ENCODE measurements at regions not wholly inside any gene's neighbourhood (a gene's known extent, or its start where the extent isn't known, plus 50 kb on each side); places are given as distances from the start of the nearest gene placed in this dataset.

DNA sequence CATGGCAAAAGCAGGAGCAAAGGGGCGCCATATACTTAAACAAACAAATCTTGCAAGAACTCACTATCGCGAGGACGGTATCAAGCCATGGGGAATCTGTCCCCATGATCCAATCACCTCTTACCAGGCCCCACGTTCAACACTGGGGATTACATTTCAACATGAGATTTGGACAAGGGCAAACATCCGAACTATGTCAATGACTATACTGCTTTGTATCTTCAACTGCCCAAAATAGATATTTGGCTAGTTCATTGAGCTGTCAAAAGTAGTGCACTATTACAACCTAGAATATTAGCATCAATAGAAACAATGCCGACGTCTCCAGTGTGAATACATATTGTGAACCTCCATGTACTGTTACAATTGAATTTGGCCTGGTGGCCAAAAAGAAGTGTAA lies 760.4 kb downstream of the MCTP2 start:
- Histone ChIP-seq H3K9me3 (ENCODE audit: control insufficient read depth, insufficient read depth, low read depth, low read length) (no peaks in the 10 kb centered on the region), H3K79me2 (ENCODE audit: control insufficient read depth, insufficient read depth, low read length) (no peaks in the 10 kb centered on the region), H3K9ac (ENCODE audit: insufficient read depth, low read length) (no peak overlapping the region), H4K20me1 (ENCODE audit: control insufficient read depth, extremely low read depth, insufficient read depth, low read length) (no peaks in the 10 kb centered on the region), H3K27ac (ENCODE audit: insufficient read depth, low read length) (no peak overlapping the region), H3K36me3 (ENCODE audit: control insufficient read depth, insufficient read depth, low read length) (no peaks in the 10 kb centered on the region), H3K4me1 (ENCODE audit: control insufficient read depth, extremely low read depth, insufficient read depth, low read length) (no peaks in the 10 kb centered on the region), H3K27me3 (ENCODE audit: control insufficient read depth, insufficient read depth, low read length) (no peaks in the 10 kb centered on the region), H3K4me2 (ENCODE audit: extremely low read depth, insufficient read depth, low read length) (no peak overlapping the region), H3K4me3 (replicated peaks in 1 of 4; ENCODE audit: control extremely low read depth in 1 of 4, insufficient read depth in 1 of 4, low read depth in 3 of 4, low read length in 4 of 4) (no peak overlapping the region), H2AFZ (ENCODE audit: low read length) (no peak overlapping the region)
- DNase-seq (ENCODE audit: low read depth in 2 of 2): no peak
- TF ChIP-seq, protein P1, sequence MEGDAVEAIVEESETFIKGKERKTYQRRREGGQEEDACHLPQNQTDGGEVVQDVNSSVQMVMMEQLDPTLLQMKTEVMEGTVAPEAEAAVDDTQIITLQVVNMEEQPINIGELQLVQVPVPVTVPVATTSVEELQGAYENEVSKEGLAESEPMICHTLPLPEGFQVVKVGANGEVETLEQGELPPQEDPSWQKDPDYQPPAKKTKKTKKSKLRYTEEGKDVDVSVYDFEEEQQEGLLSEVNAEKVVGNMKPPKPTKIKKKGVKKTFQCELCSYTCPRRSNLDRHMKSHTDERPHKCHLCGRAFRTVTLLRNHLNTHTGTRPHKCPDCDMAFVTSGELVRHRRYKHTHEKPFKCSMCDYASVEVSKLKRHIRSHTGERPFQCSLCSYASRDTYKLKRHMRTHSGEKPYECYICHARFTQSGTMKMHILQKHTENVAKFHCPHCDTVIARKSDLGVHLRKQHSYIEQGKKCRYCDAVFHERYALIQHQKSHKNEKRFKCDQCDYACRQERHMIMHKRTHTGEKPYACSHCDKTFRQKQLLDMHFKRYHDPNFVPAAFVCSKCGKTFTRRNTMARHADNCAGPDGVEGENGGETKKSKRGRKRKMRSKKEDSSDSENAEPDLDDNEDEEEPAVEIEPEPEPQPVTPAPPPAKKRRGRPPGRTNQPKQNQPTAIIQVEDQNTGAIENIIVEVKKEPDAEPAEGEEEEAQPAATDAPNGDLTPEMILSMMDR (conservative IDR thresholded peaks at IDR 0.05 in 1 of 2, IDR thresholded peaks at IDR 0.05 in 1 of 2; ENCODE audit: low read depth in 1 of 2, low read length in 2 of 2): no peak
- no peak for TF ChIP-seq EZH2 (IDR thresholded peaks at IDR 0.05; ENCODE audit: low read length, missing control alignments)

DNA sequence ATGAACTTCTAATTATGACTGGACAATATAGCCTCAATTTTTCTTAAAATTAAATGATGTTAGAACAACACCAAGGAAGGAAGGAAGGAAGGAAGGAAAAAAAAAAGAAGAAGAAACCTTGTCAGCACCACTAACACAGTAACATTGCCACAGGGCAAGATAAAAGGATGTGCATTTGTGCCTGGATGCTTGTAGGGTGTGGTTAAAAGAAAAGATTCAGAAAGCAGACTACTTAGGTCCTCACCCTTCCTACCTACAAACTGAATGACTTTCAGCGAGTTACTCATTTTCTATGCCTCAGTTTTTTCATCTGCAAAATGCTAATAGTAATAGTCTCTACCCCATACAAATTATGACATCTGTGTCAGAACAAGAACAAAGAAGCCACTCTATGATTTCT lies 778.3 kb downstream of the MCTP2 start:
- H3K9me3 ChIP-seq (ENCODE audit: control insufficient read depth, insufficient read depth, low read depth, low read length): no peaks in the 10 kb centered on the region
- H3K9ac ChIP-seq (ENCODE audit: insufficient read depth, low read length): no peak overlapping the region
- no peaks in the 10 kb centered on the region for H3K36me3 ChIP-seq (ENCODE audit: control insufficient read depth, insufficient read depth, low read length)
- no peaks in the 10 kb centered on the region for H4K20me1 ChIP-seq (ENCODE audit: control insufficient read depth, extremely low read depth, insufficient read depth, low read length)
- DNase-seq (ENCODE audit: low read depth in 2 of 2): no peak
- H3K27ac ChIP-seq (ENCODE audit: insufficient read depth, low read length): no peak overlapping the region
- H3K4me2 ChIP-seq (ENCODE audit: extremely low read depth, insufficient read depth, low read length): no peak overlapping the region
- H2AFZ ChIP-seq (ENCODE audit: low read length): no peak overlapping the region
- TF ChIP-seq, protein P1 (conservative IDR thresholded peaks at IDR 0.05 in 1 of 2, IDR thresholded peaks at IDR 0.05 in 1 of 2; ENCODE audit: low read depth in 1 of 2, low read length in 2 of 2): no peak
- TF ChIP-seq EZH2 (IDR thresholded peaks at IDR 0.05; ENCODE audit: low read length, missing control alignments): no peak
- no peaks in the 10 kb centered on the region for H3K79me2 ChIP-seq (ENCODE audit: control insufficient read depth, insufficient read depth, low read length)
- H3K27me3 ChIP-seq (ENCODE audit: control insufficient read depth, insufficient read depth, low read length): no peaks in the 10 kb centered on the region
- no peak overlapping the region for H3K4me3 ChIP-seq (replicated peaks in 1 of 4; ENCODE audit: control extremely low read depth in 1 of 4, insufficient read depth in 1 of 4, low read depth in 3 of 4, low read length in 4 of 4)
- H3K4me1 ChIP-seq (ENCODE audit: control insufficient read depth, extremely low read depth, insufficient read depth, low read length): no peaks in the 10 kb centered on the region

DNA sequence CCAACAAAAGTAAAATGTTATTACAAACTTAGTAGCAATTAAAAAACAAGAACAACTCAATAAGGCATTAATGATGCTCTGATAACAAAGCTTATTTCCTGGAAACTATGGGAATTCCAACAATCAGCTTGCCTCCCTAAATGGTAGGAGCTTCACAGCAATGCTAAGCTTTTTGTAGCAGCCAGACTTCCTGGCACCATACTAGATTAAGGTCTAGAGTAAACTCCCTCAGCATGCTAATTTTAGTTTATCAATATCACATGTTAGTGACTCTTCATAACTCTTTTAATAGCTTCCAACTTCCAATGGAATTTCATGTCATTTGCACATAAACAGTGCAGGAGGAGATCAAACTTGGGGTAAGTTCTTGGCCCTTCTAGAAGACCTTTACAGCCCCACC lies 782.0 kb downstream of the MCTP2 start:
- H3K79me2 ChIP-seq (ENCODE audit: control insufficient read depth, insufficient read depth, low read length): no peaks in the 10 kb centered on the region
- no peaks in the 10 kb centered on the region for H3K4me1 ChIP-seq (ENCODE audit: control insufficient read depth, extremely low read depth, insufficient read depth, low read length)
- no peak overlapping the region for H2AFZ ChIP-seq (ENCODE audit: low read length)
- no peak overlapping the region for H3K4me3 ChIP-seq (replicated peaks in 1 of 4; ENCODE audit: control extremely low read depth in 1 of 4, insufficient read depth in 1 of 4, low read depth in 3 of 4, low read length in 4 of 4)
- no peak overlapping the region for H3K9ac ChIP-seq (ENCODE audit: insufficient read depth, low read length)
- no peak overlapping the region for H3K27ac ChIP-seq (ENCODE audit: insufficient read depth, low read length)
- no peak overlapping the region for H3K4me2 ChIP-seq (ENCODE audit: extremely low read depth, insufficient read depth, low read length)
- no peaks in the 10 kb centered on the region for H3K27me3 ChIP-seq (ENCODE audit: control insufficient read depth, insufficient read depth, low read length)
- no peak for DNase-seq (ENCODE audit: low read depth in 2 of 2)
- no peaks in the 10 kb centered on the region for H3K9me3 ChIP-seq (ENCODE audit: control insufficient read depth, insufficient read depth, low read depth, low read length)
- TF ChIP-seq EZH2 (IDR thresholded peaks at IDR 0.05; ENCODE audit: low read length, missing control alignments): no peak
- TF ChIP-seq, protein P1 (conservative IDR thresholded peaks at IDR 0.05 in 1 of 2, IDR thresholded peaks at IDR 0.05 in 1 of 2; ENCODE audit: low read depth in 1 of 2, low read length in 2 of 2): no peak
- no peaks in the 10 kb centered on the region for H4K20me1 ChIP-seq (ENCODE audit: control insufficient read depth, extremely low read depth, insufficient read depth, low read length)
- no peaks in the 10 kb centered on the region for H3K36me3 ChIP-seq (ENCODE audit: control insufficient read depth, insufficient read depth, low read length)

Data from fibroblast of lung (primary cell).